Epithelial cell of prostate (primary cell): ENCODE measurements at regions not wholly inside any gene's neighbourhood (a gene's known extent, or its start where the extent isn't known, plus 50 kb on each side); places are given as distances from the start of the nearest gene placed in this dataset.

Experiments used
- DNase-seq: peaks from one replicate; pipeline ENCODE4 v3.0.0-alpha.2; 2011; ENCODE audit warnings: low read depth, low spot score
- H3K27ac ChIP-seq: fragments of 450-650 bp; 2 replicates; pipeline ENCODE4 v1.5.1; 2017; ENCODE audit warnings: mild to moderate bottlenecking

GRCh38 chr1:5491207-5491904 lies 500.9 kb downstream of the NPHP4 start:
- DNase-seq = no peak

GRCh38 chr1:5490635-5491034 lies 501.6 kb downstream of the NPHP4 start:
- no peak for DNase-seq

More at GRCh38 chr1:5491207-5491904, 500.9 kb downstream of the NPHP4 start:
- no peak overlapping the region for H3K27ac ChIP-seq

GRCh38 chr1:5488448-5488847 lies 503.8 kb downstream of the NPHP4 start:
- no peak overlapping the region for H3K27ac ChIP-seq
- DNase-seq = no peak

More at GRCh38 chr1:5490635-5491034, 501.6 kb downstream of the NPHP4 start:
- no peak overlapping the region for H3K27ac ChIP-seq

DNA sequence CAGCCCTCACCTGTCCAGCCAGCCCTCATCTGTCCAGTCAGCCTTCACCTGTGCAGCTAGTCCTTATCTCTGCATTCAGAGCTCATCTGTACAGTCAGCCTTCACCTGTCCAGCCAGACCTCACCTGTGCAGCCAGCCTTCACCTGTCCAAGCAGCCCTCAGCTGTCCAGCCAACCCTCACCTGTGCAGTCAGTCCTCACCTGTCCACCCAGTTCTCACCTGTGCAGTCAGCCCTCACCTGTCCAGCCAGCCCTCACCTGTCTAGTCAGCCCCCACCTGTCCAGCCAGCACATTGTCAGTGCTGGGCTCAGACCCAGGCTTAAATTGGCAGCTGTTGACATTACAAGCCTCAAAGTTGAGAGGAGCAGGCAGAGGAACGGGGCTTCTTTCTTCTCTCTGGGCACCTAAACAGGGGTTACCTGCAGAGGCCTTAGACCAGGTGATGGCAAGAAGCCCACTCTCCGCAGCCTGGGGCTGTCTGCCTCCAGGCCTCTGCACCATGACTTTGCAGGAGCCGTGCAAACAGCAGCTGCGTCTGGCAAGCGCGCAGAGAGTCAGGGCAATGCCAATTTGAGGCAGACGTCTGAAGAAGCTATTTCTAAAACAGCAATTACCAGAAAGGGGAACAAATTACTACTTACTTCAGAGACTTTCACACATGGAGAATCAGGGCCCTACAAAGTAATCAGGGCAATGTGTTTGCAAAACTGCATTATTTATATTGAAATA lies 506.1 kb downstream of the NPHP4 start:
- no peak overlapping the region for H3K27ac ChIP-seq
- DNase-seq = no peak

- no peak overlapping the region for H3K27ac ChIP-seq
- DNase-seq = no peak
Observed at GRCh38 chr1:5485436-5485835, 506.8 kb downstream of the NPHP4 start.

DNA sequence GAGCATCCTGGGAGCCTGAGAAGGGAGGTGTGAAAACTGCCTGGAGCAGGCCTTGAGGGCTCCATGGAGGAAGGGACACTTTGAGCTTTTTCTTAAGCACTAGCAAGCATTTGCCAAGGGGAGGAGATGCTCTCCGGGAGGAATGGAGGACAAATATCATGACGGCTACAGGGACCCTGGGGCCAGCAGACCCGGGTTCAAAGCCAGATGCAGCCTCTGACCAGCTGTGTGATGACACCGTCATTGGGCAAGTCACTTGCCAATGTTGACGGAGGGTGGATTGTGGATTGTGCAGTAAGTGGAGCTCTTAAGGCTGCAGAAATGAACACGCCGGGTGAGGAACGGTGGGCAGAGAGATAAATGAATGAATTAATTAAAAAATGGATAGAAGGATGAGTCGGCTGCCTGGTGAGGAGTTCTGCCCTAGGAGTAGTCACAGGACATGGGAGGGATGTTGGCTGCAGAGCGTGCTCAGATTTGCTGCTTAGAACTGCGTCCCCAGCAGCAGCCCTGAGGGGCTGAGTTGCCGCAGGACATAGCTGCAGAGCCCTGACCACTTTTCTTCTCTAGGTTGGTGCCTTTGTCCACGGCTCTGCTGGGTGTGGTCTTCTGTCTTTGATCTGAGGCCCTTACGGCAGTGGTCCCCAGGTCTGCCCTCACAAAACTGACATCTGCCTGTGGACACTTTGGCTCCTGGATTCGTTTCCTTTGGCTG lies 507.6 kb downstream of the NPHP4 start:
- H3K27ac ChIP-seq = no peak overlapping the region
- DNase-seq = no peak

DNA sequence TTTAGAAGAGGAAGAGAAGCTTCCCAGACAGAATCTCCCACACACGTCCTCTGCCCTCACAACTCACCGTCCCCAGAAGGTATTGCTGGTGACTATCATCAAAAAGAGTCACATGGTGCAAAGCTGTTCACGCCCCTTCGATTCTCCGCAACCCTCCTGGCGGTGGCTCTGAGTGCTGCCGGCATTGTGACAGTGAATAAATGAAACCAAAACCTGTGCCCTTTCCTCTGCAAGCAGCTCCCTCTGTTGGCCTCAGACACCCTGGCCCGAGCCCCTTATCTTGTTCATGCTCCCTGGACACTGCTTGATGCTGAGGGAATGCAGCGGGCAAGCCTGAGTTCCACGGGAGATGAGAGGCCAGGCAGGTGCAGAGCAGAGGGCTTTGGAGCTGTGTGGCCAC lies 510.3 kb downstream of the NPHP4 start:
- H3K27ac ChIP-seq = no peak overlapping the region
- DNase-seq = no peak

DNA sequence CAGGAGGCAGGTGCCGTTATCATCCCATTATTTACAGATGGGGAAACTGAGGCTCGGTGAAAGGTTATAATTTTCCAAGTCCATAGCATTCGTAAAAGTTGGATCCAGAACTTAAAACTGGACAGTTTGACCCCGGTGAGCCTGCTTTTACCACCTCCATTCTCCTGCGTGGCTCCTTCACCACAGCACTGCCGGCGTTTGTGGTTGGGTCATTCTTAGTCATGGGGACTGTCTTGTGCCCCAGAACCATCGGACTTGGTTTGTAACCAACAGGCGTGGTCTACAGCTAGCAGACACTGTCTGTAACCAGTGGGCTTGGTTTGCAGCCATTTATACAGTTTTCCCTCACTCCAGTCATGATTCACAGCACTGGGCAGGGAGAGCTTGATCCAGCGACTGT lies 511.3 kb downstream of the NPHP4 start:
- H3K27ac ChIP-seq = no peak overlapping the region
- DNase-seq = no peak

DNA sequence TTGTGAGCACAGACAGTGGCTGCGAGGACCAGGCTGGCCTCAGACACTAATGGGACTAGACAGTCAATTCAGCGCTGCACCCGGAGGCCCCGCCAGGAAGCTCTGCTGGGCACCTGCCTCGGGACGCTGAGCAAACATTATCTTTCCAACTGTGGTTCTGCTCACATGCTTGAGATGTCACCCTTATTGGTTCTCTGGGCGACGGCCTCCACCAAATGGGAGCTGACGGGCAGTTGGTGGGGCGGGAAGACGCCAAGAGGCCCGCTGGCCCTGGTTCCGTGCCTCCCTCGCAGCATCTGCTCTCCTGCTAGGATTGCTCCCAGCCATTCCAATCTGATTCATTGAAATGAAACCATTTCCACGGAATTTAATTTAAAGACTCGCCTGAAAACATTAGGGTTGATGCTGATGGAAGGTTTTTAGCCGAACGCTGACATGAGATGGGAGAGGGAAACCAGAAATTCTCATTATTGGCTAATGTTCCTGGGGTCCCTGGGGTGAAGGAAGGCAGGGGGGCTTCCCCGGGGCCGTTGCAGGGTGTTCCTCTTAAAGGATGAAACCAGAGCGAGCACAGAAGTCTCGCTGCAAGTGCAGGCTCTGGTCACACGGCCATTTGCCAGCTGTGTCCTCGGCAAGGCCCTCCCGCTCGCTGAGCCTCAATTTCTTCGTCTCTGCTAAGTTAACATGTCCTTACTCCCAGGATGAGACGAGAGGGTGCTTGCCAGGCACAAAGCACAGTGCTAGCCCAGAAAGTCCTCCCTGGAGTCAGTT lies 512.2 kb downstream of the NPHP4 start:
- no peak for DNase-seq
- no peak overlapping the region for H3K27ac ChIP-seq

GRCh38 chr1:5478961-5479360 lies 513.3 kb downstream of the NPHP4 start:
- no peak overlapping the region for H3K27ac ChIP-seq
- no peak for DNase-seq

GRCh38 chr1:5478156-5478695 lies 514.0 kb downstream of the NPHP4 start:
- H3K27ac ChIP-seq = no peak overlapping the region
- DNase-seq = no peak

GRCh38 chr1:5477716-5478115 lies 514.5 kb downstream of the NPHP4 start:
- H3K27ac ChIP-seq = no peak overlapping the region
- no peak for DNase-seq

DNA sequence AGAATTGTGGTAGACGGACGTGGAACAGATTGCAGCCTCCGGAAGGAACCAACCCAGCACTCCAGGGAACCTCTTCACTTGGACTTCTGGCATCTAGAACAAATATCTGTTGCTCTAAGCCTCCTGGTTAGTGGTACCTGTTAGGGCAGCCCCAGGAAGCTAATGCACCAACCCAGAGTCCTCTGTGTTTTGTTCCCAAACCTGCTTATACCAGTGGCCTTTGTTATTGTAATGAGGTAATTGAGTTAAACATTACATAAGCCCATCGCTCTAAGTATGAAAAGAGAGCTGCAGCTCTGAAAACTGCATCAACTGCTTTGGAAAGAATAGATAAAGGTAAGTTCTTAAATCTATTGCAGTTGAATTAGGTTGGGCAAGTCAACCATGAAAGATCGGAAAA lies 516.7 kb downstream of the NPHP4 start:
- H3K27ac ChIP-seq = no peak overlapping the region
- no peak for DNase-seq

DNA sequence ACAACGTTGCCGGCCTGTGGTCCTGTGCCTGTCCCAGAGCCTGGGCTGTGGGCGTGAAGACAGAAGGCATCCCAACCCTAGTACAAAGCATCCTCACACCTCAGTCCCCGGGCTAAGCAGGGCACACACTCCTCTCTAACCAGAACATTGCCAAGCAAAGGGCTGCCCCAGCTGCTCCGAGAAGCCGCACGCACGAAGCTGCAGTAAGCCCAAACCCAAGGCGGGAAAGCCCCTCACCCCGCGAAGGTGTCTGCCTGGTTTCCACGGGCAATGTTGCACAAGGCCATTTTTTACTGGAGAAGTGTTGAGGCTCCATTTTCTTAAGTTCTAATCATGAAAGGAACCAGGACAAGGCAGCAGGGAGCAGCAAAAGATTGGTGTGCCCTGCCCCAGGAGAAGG lies 519.0 kb downstream of the NPHP4 start:
- no peak overlapping the region for H3K27ac ChIP-seq
- DNase-seq = no peak

GRCh38 chr1:5466487-5466886 lies 525.7 kb downstream of the NPHP4 start:
- H3K27ac ChIP-seq = no peak overlapping the region
- DNase-seq = no peak

DNA sequence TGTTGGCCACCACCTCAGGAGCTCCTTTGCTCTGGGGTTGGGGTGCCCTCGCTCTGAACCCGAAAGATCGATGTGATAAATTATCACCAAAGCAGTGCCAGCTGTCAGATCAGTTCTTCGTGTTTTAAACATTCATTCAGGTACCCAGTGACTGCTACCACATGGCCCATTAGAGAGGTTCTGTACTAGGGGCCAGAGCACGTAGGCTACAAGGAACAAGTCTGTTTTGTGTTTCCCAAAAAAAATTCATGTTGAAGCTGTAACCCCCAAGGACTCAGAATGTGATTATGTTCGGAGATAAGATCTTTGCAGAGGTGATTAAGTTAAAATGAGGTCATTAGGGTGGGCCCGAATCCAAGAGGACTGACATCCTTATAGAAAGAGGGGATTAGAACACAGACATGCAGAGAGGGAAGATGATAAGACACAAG lies 526.9 kb downstream of the NPHP4 start:
- no peak for DNase-seq
- H3K27ac ChIP-seq = no peak overlapping the region

- H3K27ac ChIP-seq = no peak overlapping the region
- no peak for DNase-seq
Observed at GRCh38 chr1:5464366-5464765, 527.9 kb downstream of the NPHP4 start.

- DNase-seq = no peak
- H3K27ac ChIP-seq = no peak overlapping the region
Observed at GRCh38 chr1:5460974-5461373, 531.3 kb downstream of the NPHP4 start.

GRCh38 chr1:5459839-5460610 lies 532.2 kb downstream of the NPHP4 start:
- no peak for DNase-seq
- no peak overlapping the region for H3K27ac ChIP-seq
